ENCODE measurements at regions not wholly inside any gene's neighbourhood (a gene's known extent, or its start where the extent isn't known, plus 50 kb on each side); places are given as distances from the start of the nearest gene placed in this dataset.
"Not testable (repeated sequence)": the region's sequence is repeated elsewhere in the genome, so short reads cannot be mapped to it uniquely, and the experiment has no call there.

DNA sequence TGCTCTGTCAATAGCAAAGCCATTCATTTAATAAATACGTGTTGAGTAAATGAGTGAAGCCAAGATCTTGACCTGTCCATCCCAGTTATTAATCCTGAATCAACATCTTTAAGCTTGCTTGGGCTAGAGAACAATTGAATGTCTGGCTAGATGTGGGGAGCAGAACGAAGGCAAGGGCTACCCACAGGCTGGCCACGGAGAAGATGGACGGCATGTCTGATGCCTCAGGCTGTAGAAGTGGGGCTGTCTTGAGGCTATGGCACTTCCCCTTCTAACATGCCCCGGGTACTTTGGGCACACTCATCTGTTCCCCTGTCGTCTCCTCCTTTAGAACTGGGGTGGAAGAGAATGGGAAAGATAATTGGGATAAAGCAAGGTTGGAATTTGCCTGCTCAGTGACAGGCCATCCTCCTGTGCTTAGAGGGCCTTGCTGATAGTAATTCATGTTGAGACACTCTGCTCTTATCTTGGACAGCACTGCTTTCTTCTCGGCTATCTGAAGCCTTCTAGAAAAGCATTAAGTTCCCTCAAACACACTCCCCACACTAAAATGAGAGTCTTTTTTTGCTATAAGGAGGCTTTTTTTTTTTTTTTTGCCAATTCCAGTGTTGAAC lies 225.7 kb downstream of the MREG start:
- DNase-seq (ENCODE audit: insufficient read length, low spot score, missing footprints), result no peak

GRCh38 chr2:215787025-215787424 lies 226.3 kb downstream of the MREG start:
- Histone ChIP-seq H3K4me1 (ENCODE audit: insufficient read depth, low read length) (peaks cover 22% of the 10 kb centered on the region), H3K27me3 (ENCODE audit: insufficient read depth, low read length) (no peaks in the 10 kb centered on the region), H3K4me3 (ENCODE audit: insufficient read depth, low read length) (no peak overlapping the region), H3K79me2 (ENCODE audit: insufficient read depth, low read length) (no peaks in the 10 kb centered on the region), H2AFZ (ENCODE audit: low read length) (no peak overlapping the region), H3K9me3 (ENCODE audit: low read depth, low read length) (no peaks in the 10 kb centered on the region), H3K4me2 (ENCODE audit: insufficient read depth, low read length) (no peak overlapping the region), H3K36me3 (ENCODE audit: insufficient read depth, low read length) (no peaks in the 10 kb centered on the region), H3K27ac (ENCODE audit: low read depth, low read length) (no peak overlapping the region), H4K20me1 (ENCODE audit: insufficient read depth, low read length) (no peaks in the 10 kb centered on the region)
- DNase-seq (ENCODE audit: insufficient read length, low spot score, missing footprints), result no peak
- TF ChIP-seq CTCF (IDR thresholded peaks at IDR 0.05; ENCODE audit: extremely low read depth, low read depth, low read length), result no peak

More for the DNA sequence above, 225.7 kb downstream of the MREG start:
- Histone ChIP-seq H3K27me3 (ENCODE audit: insufficient read depth, low read length) (no peaks in the 10 kb centered on the region), H4K20me1 (ENCODE audit: insufficient read depth, low read length) (no peaks in the 10 kb centered on the region), H3K27ac (ENCODE audit: low read depth, low read length) (no peak overlapping the region), H3K36me3 (ENCODE audit: insufficient read depth, low read length) (no peaks in the 10 kb centered on the region), H2AFZ (ENCODE audit: low read length) (no peak overlapping the region), H3K4me3 (ENCODE audit: insufficient read depth, low read length) (no peak overlapping the region), H3K4me1 (ENCODE audit: insufficient read depth, low read length) (peaks cover 22% of the 10 kb centered on the region), H3K79me2 (ENCODE audit: insufficient read depth, low read length) (no peaks in the 10 kb centered on the region), H3K9me3 (ENCODE audit: low read depth, low read length) (no peaks in the 10 kb centered on the region), H3K4me2 (ENCODE audit: insufficient read depth, low read length) (no peak overlapping the region)
- no peak for TF ChIP-seq CTCF (IDR thresholded peaks at IDR 0.05; ENCODE audit: extremely low read depth, low read depth, low read length)

DNA sequence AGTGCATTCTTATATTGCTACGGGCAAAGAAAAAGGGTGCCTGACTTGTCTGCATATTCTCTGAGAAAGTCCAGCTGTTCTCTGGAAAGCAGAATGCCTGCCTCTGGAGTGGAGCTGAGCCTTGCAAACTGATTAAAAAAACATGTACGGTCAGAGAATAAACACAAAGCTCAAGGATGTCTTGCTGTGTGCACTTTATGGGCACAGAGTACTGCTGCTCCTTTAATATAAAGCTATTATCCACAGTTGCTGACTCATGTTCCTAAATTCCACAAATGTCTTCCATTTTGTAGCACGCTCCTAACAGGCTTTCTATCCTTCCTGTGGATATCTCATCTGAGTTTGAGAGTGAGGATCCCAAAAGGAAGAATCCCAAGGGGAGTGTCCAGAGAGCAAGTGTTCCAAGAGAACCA lies 229.0 kb downstream of the MREG start:
- no peaks in the 10 kb centered on the region for H3K27me3 ChIP-seq (ENCODE audit: insufficient read depth, low read length)
- peaks cover 22% of the 10 kb centered on the region for H3K4me1 ChIP-seq (ENCODE audit: insufficient read depth, low read length)
- H3K4me2 ChIP-seq (ENCODE audit: insufficient read depth, low read length), result peak overlapping the region; percentile 52
- H2AFZ ChIP-seq (ENCODE audit: low read length), result peak overlapping the region; percentile 12
- peak; percentile 67 for DNase-seq (ENCODE audit: insufficient read length, low spot score, missing footprints)
- peak overlapping the region; percentile 31 for H3K27ac ChIP-seq (ENCODE audit: low read depth, low read length)
- no peaks in the 10 kb centered on the region for H3K9me3 ChIP-seq (ENCODE audit: low read depth, low read length)
- no peaks in the 10 kb centered on the region for H3K79me2 ChIP-seq (ENCODE audit: insufficient read depth, low read length)
- H3K36me3 ChIP-seq (ENCODE audit: insufficient read depth, low read length), result no peaks in the 10 kb centered on the region
- H3K4me3 ChIP-seq (ENCODE audit: insufficient read depth, low read length), result no peak overlapping the region
- H4K20me1 ChIP-seq (ENCODE audit: insufficient read depth, low read length), result no peaks in the 10 kb centered on the region
- no peak for TF ChIP-seq CTCF (IDR thresholded peaks at IDR 0.05; ENCODE audit: extremely low read depth, low read depth, low read length)

- H2AFZ ChIP-seq (ENCODE audit: low read length); H3K4me2 ChIP-seq (ENCODE audit: insufficient read depth, low read length); H3K36me3 ChIP-seq (ENCODE audit: insufficient read depth, low read length); DNase-seq (ENCODE audit: insufficient read length, low spot score, missing footprints); H3K9me3 ChIP-seq (ENCODE audit: low read depth, low read length); H3K79me2 ChIP-seq (ENCODE audit: insufficient read depth, low read length); H3K4me3 ChIP-seq (ENCODE audit: insufficient read depth, low read length); H3K27me3 ChIP-seq (ENCODE audit: insufficient read depth, low read length); H4K20me1 ChIP-seq (ENCODE audit: insufficient read depth, low read length): not testable (repeated sequence)
- peaks cover 22% of the 10 kb centered on the region for H3K4me1 ChIP-seq (ENCODE audit: insufficient read depth, low read length)
- peak overlapping the region; percentile 31 for H3K27ac ChIP-seq (ENCODE audit: low read depth, low read length)
Observed at GRCh38 chr2:215783640-215784039, 229.7 kb downstream of the MREG start.

Data from osteoblast (primary cell).